GM21360 (cell line): ENCODE measurements at regions not wholly inside any gene's neighbourhood (a gene's known extent, or its start where the extent isn't known, plus 50 kb on each side); places are given as distances from the start of the nearest gene placed in this dataset.

ENCODE experiments used
- ATAC-seq: cut with Tn5 transposase; IDR thresholded peaks from one replicate; pipeline ENCODE4 v1.9.1; 2021; ENCODE audit warnings: mild to moderate bottlenecking, moderate library complexity; ENCODE audit not compliant: unreplicated experiment

GRCh38 chr1:219523411-219523810 lies 89.5 kb downstream of the ZC3H11B start:
- ATAC-seq, result no peak

- ATAC-seq, result no peak
Measured at GRCh38 chr1:219521325-219521724, 91.6 kb downstream of the ZC3H11B start.

- no peak for ATAC-seq
Measured at GRCh38 chr1:219520241-219520640, 92.7 kb downstream of the ZC3H11B start.

- no peak for ATAC-seq
Measured at GRCh38 chr1:219518907-219519248, 94.0 kb downstream of the ZC3H11B start.

GRCh38 chr1:219518168-219518906 lies 94.6 kb downstream of the ZC3H11B start:
- ATAC-seq, result no peak

- ATAC-seq, result no peak
Measured at GRCh38 chr1:219517031-219517430, 95.9 kb downstream of the ZC3H11B start.

GRCh38 chr1:219514728-219515127 lies 98.2 kb downstream of the ZC3H11B start:
- ATAC-seq, result no peak

GRCh38 chr1:219507437-219507836 lies 105.5 kb downstream of the ZC3H11B start:
- ATAC-seq, result no peak

- no peak for ATAC-seq
Measured at GRCh38 chr1:219506936-219507335, 106.0 kb downstream of the ZC3H11B start.

- ATAC-seq, result no peak
Measured at GRCh38 chr1:219506473-219506899, 106.4 kb downstream of the ZC3H11B start.

GRCh38 chr1:219505886-219506285 lies 107.0 kb downstream of the ZC3H11B start:
- ATAC-seq, result no peak

GRCh38 chr1:219503604-219504003 lies 109.3 kb downstream of the ZC3H11B start:
- ATAC-seq, result no peak

- no peak for ATAC-seq
Measured at GRCh38 chr1:219500327-219500897, 112.5 kb downstream of the ZC3H11B start.

GRCh38 chr1:219498666-219499065 lies 114.2 kb downstream of the ZC3H11B start:
- ATAC-seq, result no peak

- ATAC-seq, result no peak
Measured at GRCh38 chr1:219495737-219496408, 117.0 kb downstream of the ZC3H11B start.

- ATAC-seq, result no peak
Measured at GRCh38 chr1:219492717-219493116, 120.2 kb downstream of the ZC3H11B start.

GRCh38 chr1:219490566-219490965 lies 122.3 kb downstream of the ZC3H11B start:
- no peak for ATAC-seq

- no peak for ATAC-seq
Measured at GRCh38 chr1:219489636-219490035, 123.3 kb downstream of the ZC3H11B start.

- no peak for ATAC-seq
Measured at GRCh38 chr1:219488275-219488674, 124.6 kb downstream of the ZC3H11B start.

- no peak for ATAC-seq
Measured at GRCh38 chr1:219483530-219483929, 129.4 kb downstream of the ZC3H11B start.

- ATAC-seq, result no peak
Measured at GRCh38 chr1:219480011-219480410, 132.9 kb downstream of the ZC3H11B start.

- no peak for ATAC-seq
Measured at GRCh38 chr1:219478811-219479210, 134.1 kb downstream of the ZC3H11B start.
